Uterus (tissue), 2 donors: ENCODE measurements at regions not wholly inside any gene's neighbourhood (a gene's known extent, or its start where the extent isn't known, plus 50 kb on each side); places are given as distances from the start of the nearest gene placed in this dataset.

ENCODE experiments used
- CTCF ChIP-seq, 4 experiments: fragments of 200-600 bp in 2 of 4; fragments of 450-650 bp in 2 of 4; sonication (generic) in 2 of 4; IDR thresholded peaks; one replicate each; pipeline ENCODE4 v1.5.1; 2016 to 2019; ENCODE audit warnings: antibody characterized with exemption in 4 of 4, mild to moderate bottlenecking in 2 of 4, moderate library complexity in 1 of 4
- POLR2A ChIP-seq, 2 donors: fragments of 450-650 bp; IDR thresholded peaks; one replicate each; pipeline ENCODE4 v1.6.1; 2016; ENCODE audit warnings: antibody characterized with exemption in 2 of 2, mild to moderate bottlenecking in 1 of 2, moderate library complexity in 1 of 2

- no peak for TF ChIP-seq CTCF (IDR thresholded peaks at IDR 0.05)
- TF ChIP-seq POLR2A (IDR thresholded peaks at IDR 0.05): no peak
Observed at GRCh38 chr2:128752691-128753263, 434.1 kb upstream of the HS6ST1 start.
